GM12874 (cell line): ENCODE measurements at regions not wholly inside any gene's neighbourhood (a gene's known extent, or its start where the extent isn't known, plus 50 kb on each side); places are given as distances from the start of the nearest gene placed in this dataset.

Experiments used
- TF ChIP-seq, protein P1 (sequence below): IDR thresholded peaks from 2 replicates; pipeline ENCODE4 v1.5.1; 2011; ENCODE audit warnings: low read depth, mild to moderate bottlenecking, control low read depth, low read length, moderate library complexity; ENCODE audit not compliant: insufficient read depth

DNA sequence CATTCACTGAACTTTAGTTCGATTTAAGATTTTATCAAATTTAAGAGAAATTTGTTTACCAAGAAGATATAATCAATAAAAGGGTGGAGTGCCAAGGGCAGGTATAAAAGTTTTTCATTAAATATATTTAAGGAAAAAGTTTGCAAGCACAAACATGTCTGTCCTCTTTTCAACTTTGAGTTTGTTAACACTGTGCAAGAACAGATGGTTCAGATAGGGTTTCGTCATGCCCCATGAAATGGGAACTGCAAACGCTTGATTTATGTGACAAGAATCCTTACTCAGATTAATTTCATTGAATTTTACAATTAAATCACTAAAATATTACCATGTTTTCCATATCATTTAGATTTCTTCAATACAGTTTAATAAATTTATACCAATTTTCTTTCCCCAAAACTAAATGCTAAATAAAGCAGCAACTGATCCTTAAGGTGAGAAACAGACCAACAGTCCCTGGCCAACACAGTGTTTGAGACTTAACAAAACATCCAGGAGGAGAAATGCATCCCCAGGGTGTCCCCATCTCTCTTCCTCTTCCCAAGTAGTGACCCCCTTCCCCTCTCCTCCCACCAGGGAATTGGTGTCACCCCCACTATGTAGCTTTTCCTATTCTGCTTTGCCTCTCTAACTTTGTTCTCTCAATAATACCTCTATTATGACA is 292.9 kb downstream of the LTN1 start:
- TF ChIP-seq, protein P1, sequence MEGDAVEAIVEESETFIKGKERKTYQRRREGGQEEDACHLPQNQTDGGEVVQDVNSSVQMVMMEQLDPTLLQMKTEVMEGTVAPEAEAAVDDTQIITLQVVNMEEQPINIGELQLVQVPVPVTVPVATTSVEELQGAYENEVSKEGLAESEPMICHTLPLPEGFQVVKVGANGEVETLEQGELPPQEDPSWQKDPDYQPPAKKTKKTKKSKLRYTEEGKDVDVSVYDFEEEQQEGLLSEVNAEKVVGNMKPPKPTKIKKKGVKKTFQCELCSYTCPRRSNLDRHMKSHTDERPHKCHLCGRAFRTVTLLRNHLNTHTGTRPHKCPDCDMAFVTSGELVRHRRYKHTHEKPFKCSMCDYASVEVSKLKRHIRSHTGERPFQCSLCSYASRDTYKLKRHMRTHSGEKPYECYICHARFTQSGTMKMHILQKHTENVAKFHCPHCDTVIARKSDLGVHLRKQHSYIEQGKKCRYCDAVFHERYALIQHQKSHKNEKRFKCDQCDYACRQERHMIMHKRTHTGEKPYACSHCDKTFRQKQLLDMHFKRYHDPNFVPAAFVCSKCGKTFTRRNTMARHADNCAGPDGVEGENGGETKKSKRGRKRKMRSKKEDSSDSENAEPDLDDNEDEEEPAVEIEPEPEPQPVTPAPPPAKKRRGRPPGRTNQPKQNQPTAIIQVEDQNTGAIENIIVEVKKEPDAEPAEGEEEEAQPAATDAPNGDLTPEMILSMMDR: no peak

DNA sequence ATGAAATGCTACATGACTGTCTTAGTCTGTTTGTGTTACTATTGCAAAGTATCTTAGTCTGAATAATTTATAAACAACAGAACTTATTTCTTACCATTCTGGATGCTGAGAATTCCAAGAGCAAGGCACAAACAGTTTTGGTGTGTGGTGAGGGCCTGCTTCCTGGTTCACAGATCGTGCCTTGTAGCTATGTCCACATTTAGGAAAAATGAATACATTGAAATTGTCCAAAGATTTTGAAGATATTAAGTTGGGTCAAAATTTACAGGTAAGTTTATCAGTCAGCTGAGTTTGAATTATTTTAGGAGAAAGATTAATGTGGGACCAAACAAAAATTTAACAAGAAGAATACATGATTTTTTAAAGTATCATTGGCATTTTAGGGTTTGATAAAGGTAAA is 293.5 kb downstream of the LTN1 start:
- TF ChIP-seq, protein P1: no peak

DNA sequence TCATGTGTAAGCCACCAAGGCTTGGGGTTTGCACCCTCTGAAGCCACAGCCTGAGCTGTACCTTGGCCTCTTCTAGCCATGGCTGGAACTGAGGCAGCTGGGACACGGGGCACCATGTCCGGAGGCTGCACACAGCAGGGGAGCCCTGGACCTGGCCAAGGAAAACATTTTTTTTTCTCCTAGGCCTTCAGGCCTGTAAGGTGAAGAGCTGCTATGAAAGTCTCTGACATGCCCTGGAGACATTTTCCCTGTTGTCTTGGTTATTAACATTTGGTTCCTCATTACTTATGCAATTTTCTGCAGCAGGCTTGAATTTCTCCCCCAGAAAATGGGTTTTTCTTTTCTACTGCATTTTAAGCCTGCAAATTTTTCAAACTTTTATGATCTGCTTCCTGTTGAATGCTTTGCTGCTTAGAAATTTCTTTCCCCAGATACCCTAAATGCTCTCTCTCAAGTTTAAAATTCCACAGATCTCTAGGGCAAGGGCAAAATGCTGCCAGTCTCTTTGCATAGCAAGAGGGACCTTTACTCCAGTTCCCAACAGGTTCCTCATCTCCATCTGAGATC is 295.8 kb downstream of the LTN1 start:
- TF ChIP-seq, protein P1: no peak

DNA sequence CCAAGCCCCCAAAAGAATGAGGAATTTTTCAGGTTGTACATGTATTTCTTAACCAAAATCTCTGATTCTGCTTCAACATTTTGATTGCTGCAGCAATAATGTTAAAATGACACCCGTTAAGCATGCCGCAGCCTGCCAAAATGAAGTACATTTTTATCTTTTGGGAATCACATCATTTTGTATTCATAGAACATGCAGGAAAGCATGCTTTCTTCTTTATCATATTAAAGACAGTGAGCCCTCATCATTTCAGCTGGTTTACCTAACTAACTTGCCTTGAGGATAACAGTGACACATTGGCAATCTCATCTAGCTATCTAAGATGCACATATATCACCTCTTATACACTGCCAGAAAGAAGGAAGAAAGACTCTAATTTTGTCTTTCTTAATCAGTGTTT is 299.2 kb downstream of the LTN1 start:
- TF ChIP-seq, protein P1: no peak

DNA sequence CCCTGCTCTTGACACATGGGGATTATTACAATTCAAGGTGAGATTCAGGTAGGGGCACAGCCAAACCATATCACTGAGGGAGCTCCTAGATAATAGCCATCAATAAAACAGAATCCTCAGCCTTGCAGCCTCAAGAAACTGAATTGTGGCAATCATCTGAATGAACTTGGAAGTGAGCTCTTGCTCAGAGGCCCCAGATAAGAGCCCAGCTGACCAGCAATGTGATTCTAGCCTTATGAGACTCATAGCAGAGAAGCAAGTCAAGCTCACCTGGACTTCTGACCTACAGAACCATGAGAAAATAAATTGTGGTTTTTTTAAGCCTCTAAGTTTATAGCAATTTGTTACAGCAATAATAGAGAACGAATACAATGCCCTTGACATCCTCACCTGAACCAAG is 302.5 kb downstream of the LTN1 start:
- TF ChIP-seq, protein P1: no peak

DNA sequence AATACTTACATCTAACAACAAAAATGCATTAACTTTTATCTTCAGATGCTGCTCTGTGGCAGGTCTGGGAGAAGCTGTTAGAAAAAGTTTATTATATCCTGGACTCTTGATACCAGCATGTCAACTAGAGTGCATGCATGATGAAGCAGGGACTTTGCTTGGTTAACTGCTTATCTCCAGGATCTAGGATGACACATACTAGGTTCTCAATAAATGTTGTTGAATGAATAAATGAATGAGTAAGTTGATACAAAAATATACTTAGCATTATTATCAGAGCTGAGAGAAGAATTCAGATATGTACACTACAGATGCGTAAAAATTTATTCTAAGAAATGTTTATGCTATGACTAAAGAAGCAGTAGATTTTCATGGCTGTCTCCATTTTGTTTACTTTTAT is 304.3 kb downstream of the LTN1 start:
- TF ChIP-seq, protein P1: no peak

DNA sequence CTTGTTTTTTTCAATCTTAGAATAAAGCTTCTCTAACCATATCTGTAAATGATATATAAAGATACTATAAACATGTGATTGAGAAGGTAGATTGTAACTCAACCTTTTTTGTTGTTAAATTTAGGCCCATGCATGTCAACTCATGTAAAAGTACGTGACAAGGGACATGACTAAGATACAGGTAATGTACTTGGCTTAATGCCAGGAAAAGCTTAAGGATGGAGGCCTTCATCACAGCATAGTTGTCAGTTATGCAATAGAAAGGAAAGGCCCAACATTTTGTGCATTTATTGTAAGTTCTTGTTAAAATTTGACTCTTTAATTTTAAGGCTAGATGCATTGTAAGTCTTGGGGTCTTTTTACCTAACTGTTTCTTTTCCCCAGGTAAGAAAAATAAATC is 305.1 kb downstream of the LTN1 start:
- TF ChIP-seq, protein P1: no peak
